B cell (primary cell): ENCODE measurements at regions not wholly inside any gene's neighbourhood (a gene's known extent, or its start where the extent isn't known, plus 50 kb on each side); places are given as distances from the start of the nearest gene placed in this dataset.
"Not testable (repeated sequence)": the region's sequence is repeated elsewhere in the genome, so short reads cannot be mapped to it uniquely, and the experiment has no call there.

ENCODE experiments used
- CTCF ChIP-seq: fragments of 200-600 bp; IDR thresholded peaks from one replicate; pipeline ENCODE4 v1.8.0; 2022; ENCODE audit warnings: antibody characterized with exemption, mild to moderate bottlenecking
- EZH2 ChIP-seq: IDR thresholded peaks from 2 replicates; pipeline ENCODE4 v1.6.1; 2012; ENCODE audit warnings: borderline replicate concordance, low read depth, mild to moderate bottlenecking, moderate library complexity, low read length; ENCODE audit not compliant: insufficient read depth, poor library complexity, severe bottlenecking

- not testable (repeated sequence) for TF ChIP-seq CTCF, EZH2
These were observed 163.9 kb upstream of the ZNG1F start for GRCh38 chr9:41353026-41353425.
